ENCODE measurements at regions not wholly inside any gene's neighbourhood (a gene's known extent, or its start where the extent isn't known, plus 50 kb on each side); places are given as distances from the start of the nearest gene placed in this dataset.

GRCh38 chr3:147914532-147914931, 505.4 kb downstream of the ZIC1 start:
- ChIA-PET CTCF (interaction anchor here (1.9 kb wide), 1 partner anchor 11 kb away, joined by 6 read pairs; no protein-coding TSS in a partner anchor), POLR2A (ENCODE audit: unreplicated experiment) (no interaction called here)
- H2BK15ac ChIP-seq (ENCODE audit: low read depth, low read length), result no peak overlapping the region
- no peak overlapping the region for H2AFZ ChIP-seq (replicated peaks; ENCODE audit: low read length, poor library complexity)
- H3K27me3 ChIP-seq (ENCODE audit: control insufficient read depth, insufficient read depth, low read length), result no peaks in the 10 kb centered on the region
- H3K4ac ChIP-seq (ENCODE audit: low read depth, low read length), result no peak overlapping the region
- no peak overlapping the region for H3K14ac ChIP-seq (replicated peaks; ENCODE audit: low read depth, low read length)
- H4K20me1 ChIP-seq (ENCODE audit: insufficient read depth, low read length), result no peaks in the 10 kb centered on the region
- no peak overlapping the region for H2AK5ac ChIP-seq (ENCODE audit: low read depth, low read length)
- no peak overlapping the region for H2BK5ac ChIP-seq (ENCODE audit: low read depth, low read length, poor library complexity, severe bottlenecking)
- H2BK120ac ChIP-seq (ENCODE audit: low read depth, low read length), result no peak overlapping the region
- intact Hi-C loops (cut with micrococcal nuclease), result no loop called here
- H3K9me3 ChIP-seq (ENCODE audit: control insufficient read depth, insufficient read depth, low read length), result no peaks in the 10 kb centered on the region
- H4K5ac ChIP-seq (ENCODE audit: low read depth, low read length), result no peak overlapping the region
- H3K4me1 ChIP-seq (ENCODE audit: control insufficient read depth, insufficient read depth, low read length), result no peaks in the 10 kb centered on the region
- DNase-seq, result no peak
- H3K23ac ChIP-seq (ENCODE audit: low read depth, low read length), result no peak overlapping the region
- no peaks in the 10 kb centered on the region for H3K9me1 ChIP-seq (ENCODE audit: insufficient read depth, low read length)
- no TSS peak for BruUV-seq (replicated peaks)
- no peak overlapping the region for H2BK20ac ChIP-seq (ENCODE audit: low read depth, low read length)
- no peak overlapping the region for H3K56ac ChIP-seq (ENCODE audit: extremely low read depth, insufficient read depth, low read length)
- H3K4me3 ChIP-seq (ENCODE audit: insufficient read depth, low read depth, low read length), result no peak overlapping the region
- TF ChIP-seq RCOR1 (IDR thresholded peaks at IDR 0.05; ENCODE audit: insufficient replicate concordance, low read length) (no peak), CEBPB (IDR thresholded peaks at IDR 0.05; ENCODE audit: low read depth, low read length) (no peak), RFX5 (IDR thresholded peaks at IDR 0.05; ENCODE audit: low read depth, low read length) (no peak), MAZ (IDR thresholded peaks at IDR 0.05; ENCODE audit: borderline replicate concordance, low read depth, low read length) (no peak)
- TF ChIP-seq, protein P1, sequence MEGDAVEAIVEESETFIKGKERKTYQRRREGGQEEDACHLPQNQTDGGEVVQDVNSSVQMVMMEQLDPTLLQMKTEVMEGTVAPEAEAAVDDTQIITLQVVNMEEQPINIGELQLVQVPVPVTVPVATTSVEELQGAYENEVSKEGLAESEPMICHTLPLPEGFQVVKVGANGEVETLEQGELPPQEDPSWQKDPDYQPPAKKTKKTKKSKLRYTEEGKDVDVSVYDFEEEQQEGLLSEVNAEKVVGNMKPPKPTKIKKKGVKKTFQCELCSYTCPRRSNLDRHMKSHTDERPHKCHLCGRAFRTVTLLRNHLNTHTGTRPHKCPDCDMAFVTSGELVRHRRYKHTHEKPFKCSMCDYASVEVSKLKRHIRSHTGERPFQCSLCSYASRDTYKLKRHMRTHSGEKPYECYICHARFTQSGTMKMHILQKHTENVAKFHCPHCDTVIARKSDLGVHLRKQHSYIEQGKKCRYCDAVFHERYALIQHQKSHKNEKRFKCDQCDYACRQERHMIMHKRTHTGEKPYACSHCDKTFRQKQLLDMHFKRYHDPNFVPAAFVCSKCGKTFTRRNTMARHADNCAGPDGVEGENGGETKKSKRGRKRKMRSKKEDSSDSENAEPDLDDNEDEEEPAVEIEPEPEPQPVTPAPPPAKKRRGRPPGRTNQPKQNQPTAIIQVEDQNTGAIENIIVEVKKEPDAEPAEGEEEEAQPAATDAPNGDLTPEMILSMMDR (conservative IDR thresholded peaks at IDR 0.05; ENCODE audit: low read depth, low read length), result no peak
- H3K27ac ChIP-seq (ENCODE audit: insufficient read depth, low read length), result no peak overlapping the region
- H3K36me3 ChIP-seq (ENCODE audit: control insufficient read depth, insufficient read depth, low read length), result no peaks in the 10 kb centered on the region
- no peak overlapping the region for H4K91ac ChIP-seq (ENCODE audit: insufficient read depth, low read depth, low read length)
- no peak overlapping the region for H4K8ac ChIP-seq (ENCODE audit: low read depth in 2 of 2, low read length in 2 of 2)
- H3K4me2 ChIP-seq (ENCODE audit: low read depth, low read length), result no peak overlapping the region
- in situ Hi-C loops (cut with MboI; ENCODE audit: low sequenced_read_pairs), result no loop called here
- no CpG with 5 or more reads among the region's 1 CpG for WGBS, 2 experiments (ENCODE audit: extremely low coverage in 2 of 2, insufficient read length in 1 of 2)
- no peak overlapping the region for H2AK9ac ChIP-seq (replicated peaks; ENCODE audit: low read depth, low read length, poor library complexity)
- ATAC-seq (ENCODE audit: low read depth), result no peak
- H3K9ac ChIP-seq (ENCODE audit: low read depth, low read length), result no peak overlapping the region
- H3K18ac ChIP-seq (ENCODE audit: low read depth, low read length), result no peak overlapping the region
- no peaks in the 10 kb centered on the region for H3K79me1 ChIP-seq (ENCODE audit: low read depth in 1 of 2, low read length in 2 of 2)
- dilution Hi-C loops (cut with HindIII; ENCODE audit: low sequenced_read_pairs, unreplicated experiment), result no loop called here

All from IMR-90 (cell line).